ENCODE measurements at regions not wholly inside any gene's neighbourhood (a gene's known extent, or its start where the extent isn't known, plus 50 kb on each side); places are given as distances from the start of the nearest gene placed in this dataset.

DNA sequence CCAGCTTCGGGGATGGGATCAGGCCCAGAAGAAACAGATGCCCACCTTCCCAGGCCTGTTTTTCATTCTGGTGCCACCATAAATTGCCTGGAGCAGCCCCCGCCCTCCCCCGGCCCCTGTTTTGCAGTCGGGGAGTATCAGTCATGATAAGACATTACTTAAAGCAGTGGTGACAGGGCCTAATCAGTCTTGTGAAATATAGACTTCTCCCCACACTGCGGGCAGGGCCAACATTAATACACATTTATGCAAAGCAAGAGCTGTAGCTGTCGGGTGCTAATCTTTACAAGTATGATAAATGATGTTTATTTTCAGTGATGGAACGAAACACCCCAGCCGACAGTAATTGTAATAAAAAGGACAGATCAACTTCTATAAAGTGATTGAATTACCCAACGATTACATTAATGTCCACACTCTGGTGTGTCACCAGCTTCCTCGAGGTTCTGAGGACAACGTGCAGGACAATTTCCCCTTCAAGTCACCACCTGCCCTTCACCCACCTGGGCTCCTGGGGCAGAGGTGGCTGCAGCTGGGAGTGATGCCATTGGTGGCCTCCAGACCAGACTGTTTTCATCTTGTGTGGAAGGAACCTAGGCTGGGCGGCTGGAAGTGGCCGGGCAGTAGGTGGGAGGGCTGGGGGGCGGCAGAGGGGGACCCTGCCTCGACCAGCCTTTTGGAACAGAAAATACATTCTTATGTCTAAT is 226.0 kb downstream of the TFCP2L1 start:
- in situ Hi-C loops (cut with HindIII; ENCODE audit: extremely low pct_ligation_motif_present, low pct_unique_long_range_greater_than_20kb), result no loop called here
- CTCF ChIA-PET (ENCODE audit: low intra/inter-chr PET ratio, low total read pairs), result no interaction called here

More for the DNA sequence above, 226.0 kb downstream of the TFCP2L1 start:
- no peaks in the 10 kb centered on the region for H3K79me2 ChIP-seq (ENCODE audit: insufficient read depth, low read length)
- H3K9ac ChIP-seq (ENCODE audit: insufficient read depth, low read depth, low read length), result no peak overlapping the region
- POLR2A ChIA-PET, result no interaction called here
- no peak overlapping the region for H3K4me3 ChIP-seq (replicated peaks in 1 of 3; ENCODE audit: insufficient read depth in 1 of 3, low read depth in 2 of 3, low read length in 3 of 3)
- intact Hi-C loops (cut with micrococcal nuclease; ENCODE audit: unreplicated experiment), result no loop called here
- H4K20me1 ChIP-seq (ENCODE audit: insufficient read depth, low read length), result peaks cover 3% of the 10 kb centered on the region; the same call in 1 of the 2 replicates
- H3K36me3 ChIP-seq (replicated peaks in 1 of 2; ENCODE audit: control insufficient read depth in 1 of 2, insufficient read depth in 2 of 2, low read length in 2 of 2), result no peaks in the 10 kb centered on the region
- ATAC-seq (no peak), DNase-seq (ENCODE audit: low spot score) (no peak), FAIRE-seq (no peak)
- WGBS (ENCODE audit: low lambda C conversion rate), result 23% methylated on average over 15 of the region's 15 CpGs
- TF ChIP-seq CAMTA2 (CRISPR knock-in tag; IDR thresholded peaks at IDR 0.05; ENCODE audit: borderline replicate concordance) (no peak), GATA4 (IDR thresholded peaks at IDR 0.05; ENCODE audit: borderline replicate concordance, low read depth) (no peak), CCAR2 (optimal IDR thresholded peaks at IDR 0.05; ENCODE audit: low read depth, low read length) (no peak), CENPT (CRISPR knock-in tag; IDR thresholded peaks at IDR 0.05; ENCODE audit: low read depth) (no peak), MEIS1 (CRISPR knock-in tag; IDR thresholded peaks at IDR 0.05; ENCODE audit: borderline replicate concordance) (no peak), ZNF749 (CRISPR knock-in tag; IDR thresholded peaks at IDR 0.05; ENCODE audit: borderline replicate concordance) (no peak), MTF1 (CRISPR knock-in tag; IDR thresholded peaks at IDR 0.05) (no peak), ZNF432 (CRISPR knock-in tag; IDR thresholded peaks at IDR 0.05; ENCODE audit: borderline replicate concordance) (no peak), TEAD2 (CRISPR knock-in tag; IDR thresholded peaks at IDR 0.05) (no peak), ZNF672 (CRISPR knock-in tag; IDR thresholded peaks at IDR 0.05) (no peak), REXO4 (CRISPR knock-in tag; IDR thresholded peaks at IDR 0.05; ENCODE audit: borderline replicate concordance) (no peak)
- TF ChIP-seq, protein P1, sequence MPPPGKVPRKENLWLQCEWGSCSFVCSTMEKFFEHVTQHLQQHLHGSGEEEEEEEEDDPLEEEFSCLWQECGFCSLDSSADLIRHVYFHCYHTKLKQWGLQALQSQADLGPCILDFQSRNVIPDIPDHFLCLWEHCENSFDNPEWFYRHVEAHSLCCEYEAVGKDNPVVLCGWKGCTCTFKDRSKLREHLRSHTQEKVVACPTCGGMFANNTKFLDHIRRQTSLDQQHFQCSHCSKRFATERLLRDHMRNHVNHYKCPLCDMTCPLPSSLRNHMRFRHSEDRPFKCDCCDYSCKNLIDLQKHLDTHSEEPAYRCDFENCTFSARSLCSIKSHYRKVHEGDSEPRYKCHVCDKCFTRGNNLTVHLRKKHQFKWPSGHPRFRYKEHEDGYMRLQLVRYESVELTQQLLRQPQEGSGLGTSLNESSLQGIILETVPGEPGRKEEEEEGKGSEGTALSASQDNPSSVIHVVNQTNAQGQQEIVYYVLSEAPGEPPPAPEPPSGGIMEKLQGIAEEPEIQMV (CRISPR knock-in tag; IDR thresholded peaks at IDR 0.05; ENCODE audit: low read depth), result no peak
- H3K4me1 ChIP-seq (ENCODE audit: insufficient read depth, low read length), result no peaks in the 10 kb centered on the region
- no peak overlapping the region for H3K27ac ChIP-seq (ENCODE audit: extremely low read length, insufficient read depth, low read length)
- no TSS peak for BruUV-seq (replicated peaks)
- H3K27me3 ChIP-seq (ENCODE audit: control insufficient read depth in 1 of 2, insufficient read depth in 2 of 2, low read length in 2 of 2), result peaks cover 19 to 71% of the 10 kb centered on the region in 2 experiments
- H3K9me3 ChIP-seq (ENCODE audit: low read length), result 0 out of 2 replicates have a peak, but pooled peaks cover under 1% of the 10 kb centered on the region
- H3K4me2 ChIP-seq (ENCODE audit: low read depth, low read length), result no peak overlapping the region
- H2AFZ ChIP-seq (ENCODE audit: low read length), result no peak overlapping the region

Data from HepG2 (cell line).